Transverse colon (tissue), 4 donors: ENCODE measurements at regions not wholly inside any gene's neighbourhood (a gene's known extent, or its start where the extent isn't known, plus 50 kb on each side); places are given as distances from the start of the nearest gene placed in this dataset.
"Not testable (repeated sequence)": the region's sequence is repeated elsewhere in the genome, so short reads cannot be mapped to it uniquely, and the experiment has no call there.

Experiments
- DNase-seq: peaks from one replicate; pipeline ENCODE4 v3.0.0-alpha.2; 2019
- H3K27ac ChIP-seq, 4 donors: fragments of 200-600 bp; sonication (generic); 2 replicates each; pipeline ENCODE4 v1.5.1; 2016 to 2018; ENCODE audit warnings: inconsistent platforms in 4 of 4
- H3K27me3 ChIP-seq: fragments of 200-600 bp; sonication (generic); 2 replicates; pipeline ENCODE4 v1.5.1; 2017; ENCODE audit warnings: inconsistent platforms
- H3K36me3 ChIP-seq, 4 donors: fragments of 200-600 bp; sonication (generic); 2 replicates each; pipeline ENCODE4 v1.5.1; 2017 to 2019; ENCODE audit warnings: inconsistent platforms in 4 of 4
- H3K4me1 ChIP-seq, 4 donors: fragments of 200-600 bp; sonication (generic); 2 replicates each; pipeline ENCODE4 v1.5.1; 2017 to 2020; ENCODE audit warnings: inconsistent platforms in 4 of 4
- H3K4me3 ChIP-seq, 4 donors: fragments of 200-600 bp; sonication (generic); 1 replicate in 1 of 4; 2 replicates in 3 of 4; pipeline versions ENCODE4 v1.5.1 to v1.6.1; 2017 to 2019; ENCODE audit warnings: inconsistent platforms in 4 of 4
- H3K9me3 ChIP-seq, 2 donors: fragments of 200-600 bp; sonication (generic); 2 replicates each; pipeline ENCODE4 v1.5.1; 2017 to 2019; ENCODE audit warnings: inconsistent platforms in 2 of 2
- EP300 ChIP-seq: sonication (generic); formaldehyde crosslinking; IDR thresholded peaks from one replicate; pipeline ENCODE4 v1.6.1; 2017; ENCODE audit warnings: antibody characterized with exemption, low read depth
- POLR2A ChIP-seq: fragments of 450-650 bp; IDR thresholded peaks from one replicate; pipeline ENCODE4 v1.6.1; 2016; ENCODE audit warnings: antibody characterized with exemption, mild to moderate bottlenecking, moderate library complexity
- POLR2AphosphoS5 ChIP-seq, 3 donors: sonication (generic); formaldehyde crosslinking; IDR thresholded peaks; one replicate each; pipeline ENCODE4 v1.6.1; 2016; ENCODE audit warnings: antibody characterized with exemption in 3 of 3
- WGBS, 2 donors: methylation state at CpG; one replicate each; pipeline ENCODE4 v1.1.5; 2018; ENCODE audit warnings: low coverage in 1 of 2; 5-methylcytosine and 5-hydroxymethylcytosine counted together
- in situ Hi-C, 4 donors: fragments of 200-750 bp; cut with MboI; loops; one replicate each; pipeline versions ENCODE4 v1.15.0 to v1.15.1; 2017; ENCODE audit warnings: low sequenced_read_pairs in 3 of 4, low pct_ligation_motif_present in 1 of 4, low pct_unique_long_range_greater_than_20kb in 1 of 4
- intact Hi-C: fragments of 100-400 bp; cut with DNase I; formaldehyde crosslinking; loops from one replicate; pipeline ENCODE4 v1.15.1; 2023; ENCODE audit warnings: low total_unique reads
- TF ChIP-seq, protein P1 (sequence below), 5 experiments: fragments of 200-600 bp in 3 of 5; fragments of 450-650 bp in 2 of 5; sonication (generic) in 3 of 5; IDR thresholded peaks; 1 replicate in 2 of 5; 2 replicates in 3 of 5; pipeline ENCODE4 v1.5.1; 2016 to 2017; ENCODE audit warnings: antibody characterized with exemption in 5 of 5, inconsistent platforms in 3 of 5, mild to moderate bottlenecking in 2 of 5, moderate library complexity in 1 of 5

- Histone ChIP-seq H3K27me3 (no peaks in the 10 kb centered on the region), H3K4me1 (peaks cover 0 to 6% (median 0%) of the 10 kb centered on the region in 4 donors), H3K36me3 (no peaks in the 10 kb centered on the region), H3K4me3 (no peak overlapping the region), H3K9me3 (no peaks in the 10 kb centered on the region), H3K27ac (no peak overlapping the region)
- intact Hi-C loops, result no loop called here
- in situ Hi-C loops, result no loop called here
- no peak for DNase-seq
- no peak for TF ChIP-seq POLR2A
- TF ChIP-seq POLR2AphosphoS5 (IDR thresholded peaks at IDR 0.05), result no peak
- TF ChIP-seq, protein P1, sequence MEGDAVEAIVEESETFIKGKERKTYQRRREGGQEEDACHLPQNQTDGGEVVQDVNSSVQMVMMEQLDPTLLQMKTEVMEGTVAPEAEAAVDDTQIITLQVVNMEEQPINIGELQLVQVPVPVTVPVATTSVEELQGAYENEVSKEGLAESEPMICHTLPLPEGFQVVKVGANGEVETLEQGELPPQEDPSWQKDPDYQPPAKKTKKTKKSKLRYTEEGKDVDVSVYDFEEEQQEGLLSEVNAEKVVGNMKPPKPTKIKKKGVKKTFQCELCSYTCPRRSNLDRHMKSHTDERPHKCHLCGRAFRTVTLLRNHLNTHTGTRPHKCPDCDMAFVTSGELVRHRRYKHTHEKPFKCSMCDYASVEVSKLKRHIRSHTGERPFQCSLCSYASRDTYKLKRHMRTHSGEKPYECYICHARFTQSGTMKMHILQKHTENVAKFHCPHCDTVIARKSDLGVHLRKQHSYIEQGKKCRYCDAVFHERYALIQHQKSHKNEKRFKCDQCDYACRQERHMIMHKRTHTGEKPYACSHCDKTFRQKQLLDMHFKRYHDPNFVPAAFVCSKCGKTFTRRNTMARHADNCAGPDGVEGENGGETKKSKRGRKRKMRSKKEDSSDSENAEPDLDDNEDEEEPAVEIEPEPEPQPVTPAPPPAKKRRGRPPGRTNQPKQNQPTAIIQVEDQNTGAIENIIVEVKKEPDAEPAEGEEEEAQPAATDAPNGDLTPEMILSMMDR (IDR thresholded peaks at IDR 0.05), result no peak
- TF ChIP-seq EP300, result no peak
- WGBS, 2 donors, result 39 to 40% methylated on average over 1 to 4 of the region's 4 CpGs
Observed at GRCh38 chr4:137363496-137363895, 168.8 kb downstream of the PCDH18 start.

- DNase-seq, result no peak
- no peaks in the 10 kb centered on the region for H3K27me3 ChIP-seq
- TF ChIP-seq POLR2A, result no peak
- TF ChIP-seq, protein P1 (IDR thresholded peaks at IDR 0.05), result no peak
- TF ChIP-seq POLR2AphosphoS5 (IDR thresholded peaks at IDR 0.05), result no peak
- no peak for TF ChIP-seq EP300
- peaks cover 0 to 6% (median 0%) of the 10 kb centered on the region in 4 donors for H3K4me1 ChIP-seq
- no peak overlapping the region for H3K27ac ChIP-seq
- intact Hi-C loops (no loop called here), in situ Hi-C loops (no loop called here)
- WGBS, 2 donors, result 52 to 53% methylated on average over 3 of the region's 3 CpGs
- no peaks in the 10 kb centered on the region for H3K36me3 ChIP-seq
- no peak overlapping the region for H3K4me3 ChIP-seq
- H3K9me3 ChIP-seq, result no peaks in the 10 kb centered on the region
Observed at GRCh38 chr4:137361756-137362470, 170.4 kb downstream of the PCDH18 start.

GRCh38 chr4:137360761-137361160 lies 171.5 kb downstream of the PCDH18 start:
- H3K27ac ChIP-seq, result no peak overlapping the region
- H3K4me1 ChIP-seq, result peaks cover 0 to 6% (median 0%) of the 10 kb centered on the region in 4 donors
- WGBS, 2 donors, result 36 to 58% methylated on average over 1 of the region's 1 CpG
- TF ChIP-seq, protein P1 (IDR thresholded peaks at IDR 0.05), result no peak
- TF ChIP-seq POLR2AphosphoS5 (IDR thresholded peaks at IDR 0.05), result no peak
- no peak for TF ChIP-seq EP300
- no peak for TF ChIP-seq POLR2A
- H3K9me3 ChIP-seq, result no peaks in the 10 kb centered on the region
- in situ Hi-C loops (no loop called here), intact Hi-C loops (no loop called here)
- H3K36me3 ChIP-seq, result no peaks in the 10 kb centered on the region
- no peak overlapping the region for H3K4me3 ChIP-seq
- H3K27me3 ChIP-seq, result no peaks in the 10 kb centered on the region
- no peak for DNase-seq

DNA sequence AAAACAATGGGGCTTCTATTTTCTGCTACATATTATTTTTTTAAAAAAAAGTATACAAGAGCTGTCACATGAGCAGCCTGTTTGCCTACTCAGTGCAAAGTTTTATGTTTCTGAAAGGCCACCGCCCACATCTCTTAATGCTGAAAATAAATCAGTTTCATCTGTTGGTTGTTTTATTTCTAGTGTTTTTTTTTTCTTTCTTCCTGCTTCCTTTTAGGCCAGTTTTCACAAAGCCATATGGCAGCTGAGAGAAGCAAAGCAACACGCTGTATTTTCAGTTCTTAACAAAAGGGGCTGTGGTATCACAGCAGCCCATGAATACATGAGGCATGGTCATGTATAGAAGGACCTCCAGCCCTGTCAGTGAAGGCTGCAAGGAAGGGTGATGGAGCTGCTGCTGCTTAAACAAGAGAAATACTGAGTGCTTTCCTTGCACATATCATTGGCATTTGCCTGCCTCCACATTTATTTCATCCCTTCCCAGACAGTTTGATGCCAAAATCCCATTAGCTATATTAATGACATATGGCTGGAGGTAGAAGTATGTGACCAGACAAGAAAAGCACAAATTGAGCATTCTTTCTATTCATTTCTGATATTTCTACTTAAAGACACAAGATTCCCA lies 172.5 kb downstream of the PCDH18 start:
- intact Hi-C loops (no loop called here), in situ Hi-C loops (no loop called here)
- DNase-seq, result no peak
- Histone ChIP-seq H3K4me3 (no peak overlapping the region), H3K4me1 (peaks cover 0 to 6% (median 0%) of the 10 kb centered on the region in 4 donors), H3K36me3 (no peaks in the 10 kb centered on the region), H3K27ac (no peak overlapping the region), H3K27me3 (no peaks in the 10 kb centered on the region), H3K9me3 (no peaks in the 10 kb centered on the region)
- WGBS, 2 donors, result 27 to 36% methylated on average over 1 to 2 of the region's 2 CpGs
- no peak for TF ChIP-seq POLR2AphosphoS5 (IDR thresholded peaks at IDR 0.05)
- TF ChIP-seq, protein P1 (IDR thresholded peaks at IDR 0.05), result no peak

DNA sequence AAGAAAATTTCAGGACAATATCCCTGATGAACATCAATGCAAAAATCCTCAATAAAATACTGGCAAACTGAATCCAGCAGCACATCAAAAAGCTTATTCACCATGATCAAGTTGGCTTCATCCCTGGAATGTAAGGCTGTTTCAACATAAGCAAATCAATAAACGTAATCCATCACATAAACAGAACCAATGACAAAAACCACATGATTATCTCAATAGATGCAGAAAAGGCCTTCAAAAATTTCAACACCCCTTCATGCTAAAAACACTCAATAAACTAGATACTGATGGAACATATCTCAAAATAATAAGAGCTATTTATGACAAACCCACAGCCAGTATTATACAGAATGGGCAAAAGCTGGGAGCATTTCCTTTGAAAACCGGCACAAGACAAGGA lies 177.7 kb downstream of the PCDH18 start:
- H3K4me3 ChIP-seq, H3K27ac ChIP-seq, H3K36me3 ChIP-seq, DNase-seq, intact Hi-C loops, H3K27me3 ChIP-seq, in situ Hi-C loops, H3K4me1 ChIP-seq, H3K9me3 ChIP-seq: not testable (repeated sequence)
- 68 to 81% methylated on average over 2 of the region's 2 CpGs for WGBS, 2 donors
